C1 segment of cervical spinal cord (tissue), 14 donors: ENCODE measurements at regions not wholly inside any gene's neighbourhood (a gene's known extent, or its start where the extent isn't known, plus 50 kb on each side); places are given as distances from the start of the nearest gene placed in this dataset.
A peak's percentile ranks its signal among the peaks of the same experiment; 100 is the strongest.

ENCODE experiments used
- DNase-seq, 14 donors: peaks; one replicate each; lab custom pipeline; 2025; lab: John Stamatoyannopoulos, UW

GRCh38 chr5:100479079-100479688 is 56.0 kb upstream of the FAM174A start:
- peak in 1 of 14 donors; percentile 1 for DNase-seq

GRCh38 chr5:100472091-100472490 is 63.1 kb upstream of the FAM174A start:
- DNase-seq: no peak

GRCh38 chr5:100469767-100470166 is 65.4 kb upstream of the FAM174A start:
- DNase-seq: no peak

GRCh38 chr5:100464418-100464817 is 70.8 kb upstream of the FAM174A start:
- DNase-seq: no peak

GRCh38 chr5:100456615-100457014 is 78.6 kb upstream of the FAM174A start:
- no peak for DNase-seq

- DNase-seq: no peak
Observed at GRCh38 chr5:100452126-100452525, 83.0 kb upstream of the FAM174A start.

- DNase-seq: no peak
Observed at GRCh38 chr5:100448111-100448528, 87.1 kb upstream of the FAM174A start.

- no peak for DNase-seq
Observed at GRCh38 chr5:100446879-100447430, 88.2 kb upstream of the FAM174A start.

GRCh38 chr5:100444961-100445360 is 90.2 kb upstream of the FAM174A start:
- DNase-seq: no peak

- no peak for DNase-seq
Observed at GRCh38 chr5:100434815-100435214, 100.4 kb upstream of the FAM174A start.

GRCh38 chr5:100432741-100433140 is 102.4 kb upstream of the FAM174A start:
- no peak for DNase-seq

- peak in 6 of 14 donors; percentile 2 to 27 (median 10) for DNase-seq
Observed at GRCh38 chr5:100430268-100431195, 104.6 kb upstream of the FAM174A start.

GRCh38 chr5:100424787-100425186 is 110.4 kb upstream of the FAM174A start:
- DNase-seq: no peak

- no peak for DNase-seq
Observed at GRCh38 chr5:100424017-100424416, 111.2 kb upstream of the FAM174A start.

- DNase-seq: no peak
Observed at GRCh38 chr5:100423330-100423729, 111.8 kb upstream of the FAM174A start.

- DNase-seq: no peak
Observed at GRCh38 chr5:100421360-100421759, 113.8 kb upstream of the FAM174A start.

GRCh38 chr5:100418231-100418630 is 116.9 kb upstream of the FAM174A start:
- DNase-seq: no peak

- DNase-seq: no peak
Observed at GRCh38 chr5:100409660-100410151, 125.5 kb upstream of the FAM174A start.

- no peak for DNase-seq
Observed at GRCh38 chr5:100407053-100407452, 128.1 kb upstream of the FAM174A start.

- DNase-seq: no peak
Observed at GRCh38 chr5:100406640-100407039, 128.5 kb upstream of the FAM174A start.

- no peak for DNase-seq
Observed at GRCh38 chr5:100402071-100402470, 133.1 kb upstream of the FAM174A start.

- no peak for DNase-seq
Observed at GRCh38 chr5:100401149-100401548, 134.0 kb upstream of the FAM174A start.
